Colonic mucosa (tissue), 4 donors: ENCODE measurements at regions not wholly inside any gene's neighbourhood (a gene's known extent, or its start where the extent isn't known, plus 50 kb on each side); places are given as distances from the start of the nearest gene placed in this dataset.

ENCODE experiments used
- DNase-seq: peaks from one replicate; pipeline ENCODE4 v3.0.0-alpha.2; 2020
- H3K27ac ChIP-seq: fragments of 200-600 bp; one replicate; pipeline ENCODE4 v1.8.0; 2021
- H3K27me3 ChIP-seq: fragments of 200-600 bp; one replicate; pipeline ENCODE4 v1.8.0; 2021
- H3K36me3 ChIP-seq: fragments of 200-600 bp; one replicate; pipeline ENCODE4 v1.8.0; 2021
- H3K4me1 ChIP-seq: fragments of 200-600 bp; one replicate; pipeline ENCODE4 v1.8.0; 2021; ENCODE audit warnings: mild to moderate bottlenecking
- H3K4me3 ChIP-seq: fragments of 200-600 bp; one replicate; pipeline ENCODE4 v1.8.0; 2021
- H3K9ac ChIP-seq, 2 donors: one replicate each; pipeline ENCODE4 v1.7.0; 2013; ENCODE audit warnings: control low read depth in 2 of 2, low read depth in 2 of 2, low read length in 2 of 2
- H3K9me3 ChIP-seq: fragments of 200-600 bp; one replicate; pipeline ENCODE4 v1.8.0; 2021
- CTCF ChIP-seq: fragments of 200-600 bp; IDR thresholded peaks from one replicate; pipeline ENCODE4 v1.8.0; 2022; ENCODE audit warnings: antibody characterized with exemption, mild to moderate bottlenecking
- intact Hi-C: fragments of 100-400 bp; cut with DNase I; formaldehyde crosslinking; loops from one replicate; pipeline ENCODE4 v1.14.1; 2022
- donor health status: healthy.
- donor health status: DM: no; HTN: no; CAD: no.
- donor health status: DM: no; HTN: no; CAD: no.

GRCh38 chr12:16691624-16692023 lies 85.7 kb upstream of the LMO3 start:
- no peaks in the 10 kb centered on the region for H3K27me3 ChIP-seq
- H3K9me3 ChIP-seq = no peaks in the 10 kb centered on the region
- H3K36me3 ChIP-seq = no peaks in the 10 kb centered on the region
- DNase-seq = no peak
- H3K27ac ChIP-seq = no peak overlapping the region
- intact Hi-C loops = no loop called here
- no peaks in the 10 kb centered on the region for H3K4me1 ChIP-seq
- TF ChIP-seq CTCF = no peak
- H3K4me3 ChIP-seq = no peak overlapping the region
- H3K9ac ChIP-seq = no peak overlapping the region

- Histone ChIP-seq H3K4me1 (no peaks in the 10 kb centered on the region), H3K36me3 (no peaks in the 10 kb centered on the region), H3K27ac (no peak overlapping the region), H3K27me3 (no peaks in the 10 kb centered on the region), H3K9me3 (no peaks in the 10 kb centered on the region), H3K4me3 (no peak overlapping the region), H3K9ac (no peak overlapping the region)
- intact Hi-C loops = no loop called here
- no peak for DNase-seq
- no peak for TF ChIP-seq CTCF
Observed at GRCh38 chr12:16688200-16688599, 82.2 kb upstream of the LMO3 start.

GRCh38 chr12:16685107-16685506 lies 79.1 kb upstream of the LMO3 start:
- Histone ChIP-seq H3K27ac (no peak overlapping the region), H3K9me3 (no peaks in the 10 kb centered on the region), H3K4me3 (no peak overlapping the region), H3K9ac (no peak overlapping the region), H3K4me1 (no peaks in the 10 kb centered on the region), H3K27me3 (no peaks in the 10 kb centered on the region), H3K36me3 (no peaks in the 10 kb centered on the region)
- intact Hi-C loops = no loop called here
- TF ChIP-seq CTCF = no peak
- DNase-seq = no peak

GRCh38 chr12:16681196-16681595 lies 75.2 kb upstream of the LMO3 start:
- no peak for TF ChIP-seq CTCF
- Histone ChIP-seq H3K9me3 (no peaks in the 10 kb centered on the region), H3K27ac (no peak overlapping the region), H3K36me3 (no peaks in the 10 kb centered on the region), H3K9ac (no peak overlapping the region), H3K4me3 (no peak overlapping the region), H3K27me3 (no peaks in the 10 kb centered on the region), H3K4me1 (no peaks in the 10 kb centered on the region)
- no peak for DNase-seq
- intact Hi-C loops = no loop called here

- intact Hi-C loops = no loop called here
Observed at GRCh38 chr12:16675438-16675837, 69.5 kb upstream of the LMO3 start.

More at GRCh38 chr12:16675438-16675837, 69.5 kb upstream of the LMO3 start:
- no peak overlapping the region for H3K4me3 ChIP-seq
- no peaks in the 10 kb centered on the region for H3K9me3 ChIP-seq
- TF ChIP-seq CTCF = no peak
- H3K27ac ChIP-seq = no peak overlapping the region
- no peaks in the 10 kb centered on the region for H3K27me3 ChIP-seq
- H3K4me1 ChIP-seq = no peaks in the 10 kb centered on the region
- H3K9ac ChIP-seq = no peak overlapping the region
- DNase-seq = no peak
- H3K36me3 ChIP-seq = no peaks in the 10 kb centered on the region
